SK-N-SH treated with all-trans-retinoic acid at 6 μM for 48 hours (cell line): ENCODE measurements at regions not wholly inside any gene's neighbourhood (a gene's known extent, or its start where the extent isn't known, plus 50 kb on each side); places are given as distances from the start of the nearest gene placed in this dataset.

Source experiments
- ATAC-seq: fragments of 200-7000 bp; cut with Tn5 transposase; 3 replicates; pipeline ENCODE4 v1.9.1; 2020; ENCODE audit warnings: mild to moderate bottlenecking, moderate library complexity
- ARNTL ChIP-seq: fragments of 450-650 bp; formaldehyde crosslinking; IDR thresholded peaks from 2 replicates; pipeline ENCODE4 v1.5.0; 2020; ENCODE audit warnings: low read depth, mild to moderate bottlenecking, moderate library complexity, borderline replicate concordance
- BACH2 ChIP-seq: fragments of 250-450 bp; sonication (Bioruptor Pico); IDR thresholded peaks from 2 replicates; pipeline ENCODE4 v1.9.0; 2021; ENCODE audit warnings: mild to moderate bottlenecking, borderline replicate concordance
- CSDC2 ChIP-seq: fragments of 250-450 bp; sonication (Bioruptor Pico); IDR thresholded peaks from 2 replicates; pipeline ENCODE4 v1.5.0; 2020; ENCODE audit warnings: mild to moderate bottlenecking, moderate library complexity
- ESRRG ChIP-seq: fragments of 250-450 bp; sonication (Bioruptor Pico); IDR thresholded peaks from 2 replicates; pipeline ENCODE4 v1.6.1; 2021; ENCODE audit warnings: mild to moderate bottlenecking
- GLIS3 ChIP-seq: fragments of 250-450 bp; sonication (Bioruptor Pico); IDR thresholded peaks from 2 replicates; pipeline ENCODE4 v1.5.0; 2020; ENCODE audit warnings: mild to moderate bottlenecking, moderate library complexity
- OSR1 ChIP-seq: fragments of 250-450 bp; sonication (Bioruptor Pico); IDR thresholded peaks from 2 replicates; pipeline ENCODE4 v1.8.0; 2022; ENCODE audit warnings: moderate library complexity, mild to moderate bottlenecking, inconsistent platforms
- PPARA ChIP-seq: fragments of 250-450 bp; sonication (Bioruptor Pico); IDR thresholded peaks from 2 replicates; pipeline ENCODE4 v1.5.0; 2020; ENCODE audit warnings: mild to moderate bottlenecking, borderline replicate concordance
- RARB ChIP-seq: fragments of 250-450 bp; sonication (Bioruptor Pico); IDR thresholded peaks from 2 replicates; pipeline ENCODE4 v1.8.0; 2021; ENCODE audit warnings: mild to moderate bottlenecking, moderate library complexity
- SNAI2 ChIP-seq: fragments of 250-450 bp; sonication (Bioruptor Pico); IDR thresholded peaks from 2 replicates; pipeline ENCODE4 v1.5.0; 2020; ENCODE audit warnings: mild to moderate bottlenecking, moderate library complexity
- TCF4 ChIP-seq: fragments of 250-450 bp; sonication (Bioruptor Pico); IDR thresholded peaks from 2 replicates; pipeline ENCODE4 v1.8.0; 2021; ENCODE audit warnings: mild to moderate bottlenecking, moderate library complexity, borderline replicate concordance
- TOX ChIP-seq: fragments of 250-450 bp; sonication (Bioruptor Pico); IDR thresholded peaks from 2 replicates; pipeline ENCODE4 v1.8.0; 2021; ENCODE audit warnings: mild to moderate bottlenecking, moderate library complexity, borderline replicate concordance
- ZC3H10 ChIP-seq: fragments of 250-450 bp; sonication (Bioruptor Pico); IDR thresholded peaks from 2 replicates; pipeline ENCODE4 v1.5.1; 2021; ENCODE audit warnings: mild to moderate bottlenecking, moderate library complexity
- ZFP3 ChIP-seq: fragments of 250-450 bp; sonication (Bioruptor Pico); IDR thresholded peaks from 2 replicates; pipeline ENCODE4 v1.5.0; 2020; ENCODE audit warnings: mild to moderate bottlenecking, moderate library complexity
- ZNF565 ChIP-seq: fragments of 450-650 bp; formaldehyde crosslinking; conservative IDR thresholded peaks from 2 replicates; pipeline ENCODE4 v1.5.0; 2020; ENCODE audit warnings: low read depth, mild to moderate bottlenecking, moderate library complexity
- ZNF8 ChIP-seq: fragments of 450-650 bp; formaldehyde crosslinking; IDR thresholded peaks from 2 replicates; pipeline ENCODE4 v1.5.0; 2020; ENCODE audit warnings: mild to moderate bottlenecking, moderate library complexity
- TF ChIP-seq, protein P1 (sequence below): fragments of 250-450 bp; sonication (Bioruptor Pico); IDR thresholded peaks from 2 replicates; pipeline ENCODE4 v1.5.0; 2020; ENCODE audit warnings: mild to moderate bottlenecking, moderate library complexity
- TF ChIP-seq, protein P2 (sequence below): fragments of 250-450 bp; sonication (Bioruptor Pico); IDR thresholded peaks from 2 replicates; pipeline ENCODE4 v1.5.1; 2021; ENCODE audit warnings: mild to moderate bottlenecking, moderate library complexity
- TF ChIP-seq, protein P3 (sequence below): fragments of 250-450 bp; sonication (Bioruptor Pico); IDR thresholded peaks from 2 replicates; pipeline ENCODE4 v1.8.0; 2020; ENCODE audit warnings: mild to moderate bottlenecking, moderate library complexity, borderline replicate concordance
- TF ChIP-seq, protein P4 (sequence below): fragments of 250-450 bp; sonication (Bioruptor Pico); IDR thresholded peaks from 2 replicates; pipeline ENCODE4 v1.8.0; 2021; ENCODE audit warnings: low read depth, mild to moderate bottlenecking, moderate library complexity, borderline replicate concordance
- TF ChIP-seq, protein P5 (sequence below): fragments of 250-450 bp; sonication (Bioruptor Pico); IDR thresholded peaks from 2 replicates; pipeline ENCODE4 v1.5.1; 2020; ENCODE audit warnings: low read depth, mild to moderate bottlenecking, moderate library complexity

DNA sequence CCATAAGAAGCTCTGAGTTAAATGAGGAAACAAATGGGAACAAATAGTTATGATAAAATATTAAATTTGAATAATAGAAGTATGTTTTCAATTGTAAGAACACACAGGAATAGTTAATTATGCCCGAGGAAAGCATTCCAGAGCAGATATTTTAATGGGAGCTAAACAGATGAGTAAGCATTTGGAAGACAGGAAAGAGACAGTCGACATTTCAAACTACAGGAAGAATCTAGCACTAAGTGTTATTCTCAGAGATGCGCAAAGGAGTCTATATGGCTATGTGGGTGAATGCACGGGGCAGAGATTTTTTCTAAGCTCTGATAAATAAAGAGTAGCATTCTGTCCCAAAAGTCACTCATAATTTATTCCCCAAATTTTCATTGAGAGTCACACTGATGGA lies 64.5 kb upstream of the SSTR1 start:
- no peak for ATAC-seq
- TF ChIP-seq TOX (CRISPR knock-in tag), result no peak
- TF ChIP-seq ARNTL (CRISPR knock-in tag), result no peak
- TF ChIP-seq, protein P1, sequence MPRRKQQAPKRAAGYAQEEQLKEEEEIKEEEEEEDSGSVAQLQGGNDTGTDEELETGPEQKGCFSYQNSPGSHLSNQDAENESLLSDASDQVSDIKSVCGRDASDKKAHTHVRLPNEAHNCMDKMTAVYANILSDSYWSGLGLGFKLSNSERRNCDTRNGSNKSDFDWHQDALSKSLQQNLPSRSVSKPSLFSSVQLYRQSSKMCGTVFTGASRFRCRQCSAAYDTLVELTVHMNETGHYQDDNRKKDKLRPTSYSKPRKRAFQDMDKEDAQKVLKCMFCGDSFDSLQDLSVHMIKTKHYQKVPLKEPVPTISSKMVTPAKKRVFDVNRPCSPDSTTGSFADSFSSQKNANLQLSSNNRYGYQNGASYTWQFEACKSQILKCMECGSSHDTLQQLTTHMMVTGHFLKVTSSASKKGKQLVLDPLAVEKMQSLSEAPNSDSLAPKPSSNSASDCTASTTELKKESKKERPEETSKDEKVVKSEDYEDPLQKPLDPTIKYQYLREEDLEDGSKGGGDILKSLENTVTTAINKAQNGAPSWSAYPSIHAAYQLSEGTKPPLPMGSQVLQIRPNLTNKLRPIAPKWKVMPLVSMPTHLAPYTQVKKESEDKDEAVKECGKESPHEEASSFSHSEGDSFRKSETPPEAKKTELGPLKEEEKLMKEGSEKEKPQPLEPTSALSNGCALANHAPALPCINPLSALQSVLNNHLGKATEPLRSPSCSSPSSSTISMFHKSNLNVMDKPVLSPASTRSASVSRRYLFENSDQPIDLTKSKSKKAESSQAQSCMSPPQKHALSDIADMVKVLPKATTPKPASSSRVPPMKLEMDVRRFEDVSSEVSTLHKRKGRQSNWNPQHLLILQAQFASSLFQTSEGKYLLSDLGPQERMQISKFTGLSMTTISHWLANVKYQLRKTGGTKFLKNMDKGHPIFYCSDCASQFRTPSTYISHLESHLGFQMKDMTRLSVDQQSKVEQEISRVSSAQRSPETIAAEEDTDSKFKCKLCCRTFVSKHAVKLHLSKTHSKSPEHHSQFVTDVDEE (CRISPR knock-in tag), result no peak
- TF ChIP-seq ZNF565 (CRISPR knock-in tag), result no peak
- no peak for TF ChIP-seq BACH2 (CRISPR knock-in tag)
- TF ChIP-seq SNAI2 (CRISPR knock-in tag), result no peak

DNA sequence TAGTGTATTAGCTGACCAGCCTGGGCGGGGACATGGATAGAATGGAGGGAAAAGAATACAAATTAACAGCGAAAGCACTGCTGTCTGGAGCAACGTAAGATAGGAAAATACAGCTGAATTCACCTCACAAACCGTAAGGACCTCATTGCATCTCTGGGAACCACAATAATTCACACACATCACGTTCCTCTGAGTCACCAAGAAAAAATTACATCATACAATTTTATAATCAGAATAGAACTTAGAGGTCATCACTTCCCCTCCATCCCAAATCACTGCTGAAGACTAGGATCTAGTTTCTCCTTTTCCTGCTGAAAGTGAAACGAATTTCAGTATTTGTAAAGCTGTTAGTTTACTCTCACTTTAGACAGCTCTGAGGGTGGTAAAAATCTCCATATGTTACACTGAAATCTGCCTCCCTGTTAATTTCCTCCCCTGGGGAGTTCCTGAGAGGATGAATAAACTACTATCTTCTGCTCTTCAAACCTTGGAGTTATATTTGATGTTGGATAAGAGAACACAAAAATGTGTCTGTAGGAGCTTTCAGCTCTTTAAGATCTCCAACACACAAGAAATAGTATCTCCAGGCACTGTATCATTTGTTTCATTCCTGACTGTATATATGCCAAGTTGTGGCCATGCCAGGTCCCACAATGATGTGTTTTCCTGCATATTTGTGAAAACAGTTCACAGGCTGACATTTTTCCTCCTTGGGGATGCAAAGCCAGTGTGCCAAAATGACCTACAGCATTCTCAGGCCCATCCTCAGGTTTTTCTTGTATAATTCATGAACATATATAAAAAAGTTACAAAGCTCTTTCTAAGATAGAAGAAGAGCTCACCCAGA lies 63.8 kb upstream of the SSTR1 start:
- TF ChIP-seq RARB (CRISPR knock-in tag) (no peak), TCF4 (no peak), ZNF8 (no peak), CSDC2 (no peak), ZNF565 (CRISPR knock-in tag) (no peak), ZC3H10 (no peak), ARNTL (CRISPR knock-in tag) (no peak), GLIS3 (no peak)
- TF ChIP-seq, protein P2, sequence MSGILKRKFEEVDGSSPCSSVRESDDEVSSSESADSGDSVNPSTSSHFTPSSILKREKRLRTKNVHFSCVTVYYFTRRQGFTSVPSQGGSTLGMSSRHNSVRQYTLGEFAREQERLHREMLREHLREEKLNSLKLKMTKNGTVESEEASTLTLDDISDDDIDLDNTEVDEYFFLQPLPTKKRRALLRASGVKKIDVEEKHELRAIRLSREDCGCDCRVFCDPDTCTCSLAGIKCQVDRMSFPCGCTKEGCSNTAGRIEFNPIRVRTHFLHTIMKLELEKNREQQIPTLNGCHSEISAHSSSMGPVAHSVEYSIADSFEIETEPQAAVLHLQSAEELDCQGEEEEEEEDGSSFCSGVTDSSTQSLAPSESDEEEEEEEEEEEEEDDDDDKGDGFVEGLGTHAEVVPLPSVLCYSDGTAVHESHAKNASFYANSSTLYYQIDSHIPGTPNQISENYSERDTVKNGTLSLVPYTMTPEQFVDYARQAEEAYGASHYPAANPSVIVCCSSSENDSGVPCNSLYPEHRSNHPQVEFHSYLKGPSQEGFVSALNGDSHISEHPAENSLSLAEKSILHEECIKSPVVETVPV (CRISPR knock-in tag), result no peak
- TF ChIP-seq, protein P3, sequence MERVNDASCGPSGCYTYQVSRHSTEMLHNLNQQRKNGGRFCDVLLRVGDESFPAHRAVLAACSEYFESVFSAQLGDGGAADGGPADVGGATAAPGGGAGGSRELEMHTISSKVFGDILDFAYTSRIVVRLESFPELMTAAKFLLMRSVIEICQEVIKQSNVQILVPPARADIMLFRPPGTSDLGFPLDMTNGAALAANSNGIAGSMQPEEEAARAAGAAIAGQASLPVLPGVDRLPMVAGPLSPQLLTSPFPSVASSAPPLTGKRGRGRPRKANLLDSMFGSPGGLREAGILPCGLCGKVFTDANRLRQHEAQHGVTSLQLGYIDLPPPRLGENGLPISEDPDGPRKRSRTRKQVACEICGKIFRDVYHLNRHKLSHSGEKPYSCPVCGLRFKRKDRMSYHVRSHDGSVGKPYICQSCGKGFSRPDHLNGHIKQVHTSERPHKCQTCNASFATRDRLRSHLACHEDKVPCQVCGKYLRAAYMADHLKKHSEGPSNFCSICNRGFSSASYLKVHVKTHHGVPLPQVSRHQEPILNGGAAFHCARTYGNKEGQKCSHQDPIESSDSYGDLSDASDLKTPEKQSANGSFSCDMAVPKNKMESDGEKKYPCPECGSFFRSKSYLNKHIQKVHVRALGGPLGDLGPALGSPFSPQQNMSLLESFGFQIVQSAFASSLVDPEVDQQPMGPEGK (CRISPR knock-in tag), result no peak
- TF ChIP-seq, protein P4, sequence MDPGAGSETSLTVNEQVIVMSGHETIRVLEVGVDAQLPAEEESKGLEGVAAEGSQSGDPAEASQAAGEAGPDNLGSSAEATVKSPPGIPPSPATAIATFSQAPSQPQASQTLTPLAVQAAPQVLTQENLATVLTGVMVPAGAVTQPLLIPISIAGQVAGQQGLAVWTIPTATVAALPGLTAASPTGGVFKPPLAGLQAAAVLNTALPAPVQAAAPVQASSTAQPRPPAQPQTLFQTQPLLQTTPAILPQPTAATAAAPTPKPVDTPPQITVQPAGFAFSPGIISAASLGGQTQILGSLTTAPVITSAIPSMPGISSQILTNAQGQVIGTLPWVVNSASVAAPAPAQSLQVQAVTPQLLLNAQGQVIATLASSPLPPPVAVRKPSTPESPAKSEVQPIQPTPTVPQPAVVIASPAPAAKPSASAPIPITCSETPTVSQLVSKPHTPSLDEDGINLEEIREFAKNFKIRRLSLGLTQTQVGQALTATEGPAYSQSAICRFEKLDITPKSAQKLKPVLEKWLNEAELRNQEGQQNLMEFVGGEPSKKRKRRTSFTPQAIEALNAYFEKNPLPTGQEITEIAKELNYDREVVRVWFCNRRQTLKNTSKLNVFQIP (CRISPR knock-in tag), result no peak
- ATAC-seq, result no peak

DNA sequence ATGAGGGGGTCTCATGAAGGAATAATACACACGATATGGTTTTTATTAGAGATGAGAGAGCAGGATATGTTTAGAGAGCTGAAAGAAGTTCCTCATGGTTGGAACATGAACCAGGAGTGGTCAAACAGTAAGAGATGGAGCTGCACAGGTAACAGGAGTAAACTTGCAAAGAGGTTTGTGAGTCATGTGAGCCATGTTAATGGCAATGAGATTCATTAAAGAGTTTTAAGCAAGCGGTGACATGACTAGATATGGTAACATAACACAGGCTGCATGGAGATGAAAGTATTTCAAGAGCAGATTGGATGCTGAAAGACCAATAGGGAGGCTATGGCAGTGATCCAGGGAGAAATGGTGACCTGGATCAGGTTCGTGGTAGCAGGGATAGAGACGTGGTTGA lies 62.6 kb upstream of the SSTR1 start:
- TF ChIP-seq, protein P5, sequence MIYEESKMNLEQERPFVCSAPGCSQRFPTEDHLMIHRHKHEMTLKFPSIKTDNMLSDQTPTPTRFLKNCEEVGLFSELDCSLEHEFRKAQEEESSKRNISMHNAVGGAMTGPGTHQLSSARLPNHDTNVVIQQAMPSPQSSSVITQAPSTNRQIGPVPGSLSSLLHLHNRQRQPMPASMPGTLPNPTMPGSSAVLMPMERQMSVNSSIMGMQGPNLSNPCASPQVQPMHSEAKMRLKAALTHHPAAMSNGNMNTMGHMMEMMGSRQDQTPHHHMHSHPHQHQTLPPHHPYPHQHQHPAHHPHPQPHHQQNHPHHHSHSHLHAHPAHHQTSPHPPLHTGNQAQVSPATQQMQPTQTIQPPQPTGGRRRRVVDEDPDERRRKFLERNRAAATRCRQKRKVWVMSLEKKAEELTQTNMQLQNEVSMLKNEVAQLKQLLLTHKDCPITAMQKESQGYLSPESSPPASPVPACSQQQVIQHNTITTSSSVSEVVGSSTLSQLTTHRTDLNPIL (CRISPR knock-in tag), result no peak
- TF ChIP-seq BACH2 (CRISPR knock-in tag), result no peak
- TF ChIP-seq, protein P4 (CRISPR knock-in tag), result no peak
- no peak for TF ChIP-seq PPARA
- TF ChIP-seq ESRRG (CRISPR knock-in tag), result no peak
- TF ChIP-seq GLIS3, result no peak
- no peak for TF ChIP-seq OSR1 (CRISPR knock-in tag)
- TF ChIP-seq, protein P2 (CRISPR knock-in tag), result no peak
- TF ChIP-seq ZFP3 (CRISPR knock-in tag), result no peak
- no peak for ATAC-seq
